ENCODE measurements at regions not wholly inside any gene's neighbourhood (a gene's known extent, or its start where the extent isn't known, plus 50 kb on each side); places are given as distances from the start of the nearest gene placed in this dataset.

DNA sequence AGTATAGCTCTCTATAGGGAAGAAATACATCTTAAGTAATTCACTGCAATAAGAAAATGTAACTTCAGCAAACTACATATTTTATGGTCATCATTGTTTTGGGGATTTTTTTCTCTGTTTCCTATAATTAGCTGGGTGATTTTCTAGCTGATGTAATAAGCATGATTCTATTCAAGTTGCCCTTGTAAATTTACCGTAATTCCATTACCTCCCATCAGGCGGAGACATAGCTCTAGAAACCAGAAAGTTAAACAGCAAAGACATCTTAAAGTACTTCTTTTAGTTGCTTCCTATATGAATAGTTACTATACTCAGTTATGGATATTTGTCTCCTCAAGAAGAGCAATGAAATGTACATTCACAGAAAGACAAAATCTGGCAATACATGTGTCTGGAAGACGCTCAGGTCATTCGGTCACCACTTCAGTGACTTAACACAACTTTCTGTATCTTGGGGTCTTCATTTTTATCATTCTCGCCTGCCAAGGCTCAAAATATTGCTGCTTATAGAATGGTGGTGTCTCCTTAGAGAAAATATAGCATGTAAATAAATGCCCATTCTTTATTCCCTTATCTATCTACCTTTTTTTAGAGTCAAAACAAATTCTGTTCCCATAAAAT is 239.9 kb upstream of the ZC3H12C start:
- peak in 2 of 3 donors; percentile 54 to 84 for DNase-seq (ENCODE audit: low read depth in 2 of 3, low spot score in 2 of 3)

DNA sequence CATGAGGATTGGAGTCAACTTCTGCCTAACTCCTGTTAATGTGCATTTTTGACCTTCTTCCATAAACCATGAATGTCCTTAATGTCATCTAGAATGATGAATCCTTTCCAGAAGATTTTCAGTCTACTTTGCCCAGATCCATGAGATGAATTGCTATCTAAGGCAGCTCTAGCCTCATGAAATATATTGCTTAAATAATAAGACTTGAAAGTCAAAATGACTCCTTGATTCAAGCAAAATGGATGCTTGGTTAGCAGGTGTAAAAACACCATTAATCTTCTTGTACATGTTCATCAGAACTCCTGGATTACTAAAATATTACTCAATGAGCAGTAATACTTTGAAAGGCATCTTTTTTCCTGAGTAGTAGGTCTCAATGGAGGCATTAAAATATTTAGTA is 238.5 kb upstream of the ZC3H12C start:
- DNase-seq (ENCODE audit: low read depth in 2 of 3, low spot score in 2 of 3), result no peak

DNA sequence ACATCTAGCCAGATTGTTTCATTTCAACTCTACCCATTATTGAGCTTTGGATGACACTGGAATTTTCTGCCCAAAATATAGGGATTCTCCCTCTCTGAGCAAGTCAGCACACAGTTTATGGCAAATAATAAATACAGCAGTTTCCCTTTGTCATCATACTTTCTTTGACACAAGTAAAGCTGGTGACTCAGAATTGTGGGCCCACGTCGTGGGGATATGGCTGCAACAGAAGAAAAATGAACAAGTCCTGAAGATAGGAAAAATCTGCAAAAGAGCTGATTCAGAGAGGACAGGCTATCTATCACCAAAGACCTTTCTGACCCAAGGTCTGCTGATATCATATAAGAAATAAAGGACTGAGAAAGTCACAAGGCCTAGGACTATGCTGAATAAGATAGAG is 236.3 kb upstream of the ZC3H12C start:
- no peak for DNase-seq (ENCODE audit: low read depth in 2 of 3, low spot score in 2 of 3)

DNA sequence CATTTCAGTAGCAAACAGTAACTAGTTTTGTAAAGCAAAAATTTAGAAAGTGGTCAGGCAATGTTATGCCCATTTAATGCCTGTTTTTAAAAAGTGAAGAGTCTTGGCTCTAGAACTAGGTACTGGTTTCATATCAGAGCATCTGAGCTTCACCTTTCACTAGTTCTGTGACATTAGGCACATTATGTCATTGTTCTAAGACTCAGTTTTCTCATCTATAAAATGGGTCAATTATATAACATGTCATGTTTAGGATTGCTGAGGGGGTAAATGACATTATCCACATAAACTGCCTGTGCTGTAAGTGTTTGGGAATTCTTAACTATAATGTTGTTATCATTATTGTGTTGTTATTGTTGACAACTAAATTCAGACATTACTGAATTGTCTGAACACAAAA is 235.6 kb upstream of the ZC3H12C start:
- DNase-seq (ENCODE audit: low read depth in 2 of 3, low spot score in 2 of 3), result no peak

DNA sequence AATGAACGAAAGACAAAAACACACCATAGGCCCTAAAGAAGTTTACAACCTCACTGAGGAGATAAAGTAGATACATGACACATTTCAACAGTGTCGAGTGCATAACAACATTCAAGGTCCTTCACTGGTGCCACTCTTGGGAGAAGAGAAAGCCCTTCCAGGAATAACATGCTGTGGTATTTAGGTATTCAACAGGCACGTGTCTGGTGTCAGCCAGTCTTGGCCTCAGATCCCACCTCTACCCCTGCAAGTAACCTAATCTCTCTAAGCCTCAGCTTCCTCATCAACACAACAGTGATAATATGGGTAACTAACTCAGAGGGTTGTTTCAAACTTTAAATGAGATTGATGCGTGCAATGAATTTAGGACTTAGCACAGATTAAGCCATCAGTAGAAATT is 235.0 kb upstream of the ZC3H12C start:
- no peak for DNase-seq (ENCODE audit: low read depth in 2 of 3, low spot score in 2 of 3)

DNA sequence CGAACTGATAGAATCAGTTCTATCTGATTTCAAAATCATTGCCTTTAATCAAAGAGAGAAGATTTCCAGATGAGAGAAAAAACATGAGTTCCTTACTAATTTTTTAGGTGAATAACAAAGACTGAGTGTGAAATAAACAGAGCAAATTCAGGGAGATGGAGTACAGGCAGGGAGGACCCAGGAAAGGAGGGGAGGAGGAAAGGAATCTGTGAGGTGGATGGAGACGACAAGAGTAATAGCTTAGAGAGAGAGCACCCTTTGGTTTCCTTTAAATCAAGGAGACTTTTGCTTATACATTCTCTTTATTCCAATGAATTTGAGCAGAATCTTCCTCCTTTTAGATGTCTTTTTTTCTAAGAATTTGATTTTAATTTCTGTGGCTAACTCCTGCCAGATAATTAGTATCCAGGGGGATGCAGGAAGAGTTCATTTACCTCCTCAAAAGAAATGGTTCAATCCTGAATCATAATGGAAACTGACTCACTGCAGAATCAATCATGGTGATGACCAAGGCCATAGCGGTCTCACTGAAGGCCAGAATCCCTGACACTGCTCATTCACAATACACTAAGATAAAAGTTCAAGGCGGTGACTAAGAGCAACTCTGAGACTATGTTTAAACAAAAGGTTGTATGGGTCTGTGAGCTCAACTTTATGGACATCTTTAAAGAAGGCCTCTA is 234.0 kb upstream of the ZC3H12C start:
- no peak for DNase-seq (ENCODE audit: low read depth in 2 of 3, low spot score in 2 of 3)

DNA sequence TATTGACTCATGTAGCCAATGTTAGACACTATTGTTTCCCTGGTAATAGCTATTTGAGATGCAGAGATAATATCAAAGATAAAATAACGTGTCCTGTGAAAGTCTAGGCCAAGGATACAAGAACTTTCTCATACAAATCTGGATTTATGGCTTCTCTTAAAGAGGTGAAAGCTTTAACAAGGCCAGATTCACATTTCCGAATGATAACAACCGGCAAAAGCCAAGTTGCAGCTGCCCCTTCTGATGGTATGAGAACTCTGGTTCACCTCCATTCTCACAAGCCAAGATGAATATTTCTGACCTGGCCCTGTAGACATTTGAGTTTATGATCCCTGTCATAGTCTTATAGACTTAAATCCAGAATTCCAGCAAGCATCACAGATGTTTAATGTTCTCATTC is 230.4 kb upstream of the ZC3H12C start:
- DNase-seq (ENCODE audit: low read depth in 2 of 3, low spot score in 2 of 3), result no peak

DNA sequence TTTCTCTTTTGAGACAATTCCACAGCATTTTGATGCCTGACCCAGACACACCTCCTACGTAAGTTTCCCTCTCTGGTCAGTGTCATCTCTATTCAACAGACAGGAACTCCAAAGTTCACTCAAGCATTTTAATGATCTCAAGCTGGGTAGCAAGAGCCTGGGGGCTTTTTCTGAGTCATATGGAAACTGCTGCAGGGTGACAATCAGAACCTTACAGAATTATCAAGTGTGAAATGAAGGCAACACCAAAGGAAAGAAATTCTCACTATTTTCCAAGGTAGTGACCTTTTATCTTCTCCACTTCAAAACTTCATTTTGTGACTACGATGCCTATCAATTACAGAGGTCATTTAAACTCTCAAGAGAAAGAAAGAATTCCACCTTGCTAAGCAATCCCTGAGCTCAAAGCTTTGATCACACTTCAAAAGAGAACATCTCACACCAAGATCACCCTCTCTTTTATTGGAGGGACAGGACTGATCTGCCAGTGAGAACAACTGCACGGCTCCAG is 229.0 kb upstream of the ZC3H12C start:
- no peak for DNase-seq (ENCODE audit: low read depth in 2 of 3, low spot score in 2 of 3)

DNA sequence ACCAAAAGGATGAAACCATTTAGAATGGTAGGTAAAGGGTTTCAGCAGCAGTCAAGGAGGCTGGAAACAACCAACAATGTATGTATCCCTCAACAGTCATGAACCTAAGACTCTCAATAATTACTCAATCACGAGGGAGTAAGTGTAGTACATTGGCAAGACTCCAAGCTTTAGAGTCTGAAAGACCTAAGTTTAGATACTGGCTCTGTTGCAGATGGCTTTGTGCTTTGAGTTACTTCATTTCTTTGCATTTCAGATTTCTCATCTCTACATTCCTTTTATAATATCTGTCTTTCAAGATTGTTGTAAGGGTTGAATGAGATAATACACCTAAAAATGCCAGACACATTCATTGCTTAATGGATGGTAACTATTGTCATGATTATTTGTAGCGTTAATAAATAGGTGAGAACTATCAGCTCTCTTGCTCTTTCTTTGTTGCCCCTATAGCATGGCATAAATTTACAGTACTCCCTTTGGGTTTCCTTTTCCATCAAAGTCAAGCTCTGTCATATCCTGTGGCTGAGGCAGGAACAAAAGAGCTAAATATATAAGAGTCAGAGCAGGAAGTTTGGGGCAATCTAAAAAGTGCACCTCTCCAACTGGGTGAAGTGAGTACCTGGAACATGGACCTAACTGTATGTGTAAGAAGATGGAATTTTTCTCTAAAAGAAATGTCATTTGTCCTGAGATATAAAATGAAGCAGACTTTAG is 228.2 kb upstream of the ZC3H12C start:
- DNase-seq (ENCODE audit: low read depth in 2 of 3, low spot score in 2 of 3), result peak in 1 of 3 donors; percentile 6

DNA sequence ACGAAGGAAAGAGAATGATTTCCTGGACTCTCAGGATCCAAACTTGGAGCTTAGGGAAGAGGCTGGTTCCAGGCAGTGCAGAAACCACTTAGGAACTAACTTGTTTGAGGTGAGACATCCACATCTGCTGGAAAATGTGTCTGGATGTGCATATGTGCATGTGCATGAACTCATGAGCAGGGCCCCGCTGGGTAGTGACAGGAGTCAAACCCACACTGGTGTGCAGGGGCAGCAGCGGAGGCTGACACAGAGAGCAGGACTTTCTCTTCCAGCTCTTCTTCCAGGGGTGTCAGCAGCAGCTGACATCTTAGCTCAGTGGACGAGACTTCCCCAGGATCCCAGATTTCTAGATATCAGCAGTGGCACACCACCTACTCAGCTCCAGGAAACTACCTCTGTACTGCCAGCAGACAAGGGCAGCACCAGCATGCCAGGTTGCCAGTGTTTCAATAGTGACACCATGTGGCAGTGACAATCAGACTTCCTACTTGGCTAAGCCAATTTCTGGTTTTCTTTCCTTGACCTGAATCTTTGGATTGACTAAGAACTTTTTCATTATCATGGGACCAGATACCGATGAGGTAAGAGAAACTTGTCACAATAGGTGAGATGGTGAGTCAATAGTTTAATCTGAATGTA is 227.5 kb upstream of the ZC3H12C start:
- DNase-seq (ENCODE audit: low read depth in 2 of 3, low spot score in 2 of 3), result peak in 1 of 3 donors; percentile 23

DNA sequence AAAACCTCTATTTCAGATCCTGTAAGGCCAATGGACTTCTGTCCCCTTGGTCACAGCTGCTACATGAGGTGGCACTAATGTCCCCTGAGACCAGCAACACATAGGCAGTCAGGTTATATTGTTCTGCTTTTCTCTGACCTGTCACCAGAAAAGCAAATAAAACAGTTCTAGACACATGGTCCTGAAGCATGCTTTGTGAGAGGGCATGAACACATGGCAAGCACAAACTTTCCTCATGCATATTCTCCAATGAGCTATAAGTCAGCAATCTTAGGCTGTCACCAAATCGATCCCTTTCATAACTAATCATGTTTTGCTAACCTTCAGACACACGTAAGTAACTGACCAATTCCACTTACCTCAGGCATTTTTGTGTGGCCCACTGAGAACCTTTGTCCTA is 225.4 kb upstream of the ZC3H12C start:
- DNase-seq (ENCODE audit: low read depth in 2 of 3, low spot score in 2 of 3), result no peak

DNA sequence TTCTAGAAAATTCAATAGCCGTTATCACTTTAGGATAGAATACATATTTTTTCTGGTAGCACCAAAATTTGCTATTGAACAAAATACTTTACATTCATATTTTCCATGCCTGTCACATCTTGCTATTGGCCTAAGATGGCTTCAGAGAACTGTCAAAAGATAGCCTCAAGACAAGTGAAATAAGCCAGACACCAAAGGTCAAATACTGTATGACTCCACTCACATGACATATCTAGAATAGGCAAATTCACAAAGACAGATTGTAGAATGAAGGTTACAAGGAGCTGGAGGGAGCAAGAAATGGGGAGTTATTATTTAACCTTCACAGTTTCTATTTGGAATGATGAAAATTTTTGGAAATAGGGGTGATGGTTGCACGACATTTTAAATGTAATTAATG is 223.7 kb upstream of the ZC3H12C start:
- DNase-seq (ENCODE audit: low read depth in 2 of 3, low spot score in 2 of 3), result no peak

DNA sequence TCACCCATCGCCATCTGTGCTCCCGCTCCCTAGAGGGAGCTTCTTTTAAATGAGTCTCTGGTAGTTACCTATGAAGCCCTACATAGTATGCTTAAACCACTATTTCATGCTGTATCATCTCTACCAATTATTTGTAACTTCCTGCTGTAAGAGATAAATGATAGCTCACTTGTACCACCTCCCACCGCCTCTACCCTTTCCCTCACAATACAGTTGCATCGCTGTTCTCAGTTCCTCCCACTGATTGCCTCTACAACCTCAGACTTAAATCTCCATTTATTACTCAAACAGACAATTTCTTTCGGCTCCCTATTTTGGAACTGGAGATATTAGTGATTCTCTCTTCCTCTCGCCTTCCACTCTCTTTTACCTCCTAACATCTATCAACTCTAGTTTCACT is 222.9 kb upstream of the ZC3H12C start:
- DNase-seq (ENCODE audit: low read depth in 2 of 3, low spot score in 2 of 3), result no peak

DNA sequence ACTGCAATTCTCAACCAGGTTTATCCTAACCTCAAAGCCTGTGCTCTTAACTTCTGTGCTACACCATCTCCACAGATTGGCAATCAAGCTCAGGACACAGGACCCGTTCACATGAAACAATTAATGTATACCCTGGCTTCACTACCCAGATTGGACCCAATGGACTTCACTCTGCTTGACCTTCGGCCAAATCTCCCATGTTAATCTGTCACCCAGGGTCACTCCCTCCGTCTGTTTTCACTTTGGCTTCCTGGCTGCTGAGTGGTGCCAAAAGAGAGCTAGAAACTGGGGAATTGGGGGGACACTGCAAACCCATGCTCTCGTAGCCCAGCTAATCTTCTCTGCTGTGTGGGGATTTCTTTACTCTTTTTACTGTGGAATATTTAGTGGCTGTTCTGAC is 216.1 kb upstream of the ZC3H12C start:
- no peak for DNase-seq (ENCODE audit: low read depth in 2 of 3, low spot score in 2 of 3)

DNA sequence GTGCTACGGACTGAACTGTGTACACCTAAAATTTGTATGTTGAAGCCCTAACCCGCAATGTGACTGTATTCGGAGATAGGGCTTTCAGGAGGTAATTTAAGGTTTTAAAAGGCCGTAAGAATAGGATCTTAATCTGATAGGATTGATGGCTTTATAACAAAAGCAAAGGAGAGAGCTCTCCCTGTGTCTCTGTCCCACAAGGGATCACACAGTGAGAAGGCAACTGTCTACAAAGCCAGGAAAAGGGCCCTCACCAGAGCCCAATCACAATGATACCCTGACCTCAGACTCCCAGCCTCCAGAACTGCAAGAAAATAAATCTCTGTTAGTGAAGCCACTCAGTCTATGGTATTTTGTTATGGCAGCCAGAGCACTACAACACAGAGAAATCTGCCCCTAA is 208.7 kb upstream of the ZC3H12C start:
- DNase-seq (ENCODE audit: low read depth in 2 of 3, low spot score in 2 of 3), result no peak

DNA sequence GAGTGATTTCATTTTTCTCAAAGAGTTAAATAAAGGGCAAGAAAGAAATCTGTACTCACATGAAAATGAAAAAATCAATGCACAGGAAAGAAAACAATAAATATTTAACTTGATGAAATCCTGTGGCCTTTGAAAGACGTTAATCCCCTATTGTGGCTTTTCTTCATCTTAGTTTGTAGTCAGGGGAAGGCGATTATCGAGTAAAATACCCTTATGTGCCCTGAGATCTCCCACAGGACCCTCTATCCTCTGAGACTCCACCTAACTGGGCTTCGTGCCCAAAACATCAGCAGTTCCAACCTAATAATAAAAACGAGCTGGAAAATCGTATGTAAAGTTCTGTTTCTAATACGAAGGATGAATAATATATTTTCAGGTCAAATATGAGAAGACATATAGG is 208.2 kb upstream of the ZC3H12C start:
- DNase-seq (ENCODE audit: low read depth in 2 of 3, low spot score in 2 of 3), result no peak

DNA sequence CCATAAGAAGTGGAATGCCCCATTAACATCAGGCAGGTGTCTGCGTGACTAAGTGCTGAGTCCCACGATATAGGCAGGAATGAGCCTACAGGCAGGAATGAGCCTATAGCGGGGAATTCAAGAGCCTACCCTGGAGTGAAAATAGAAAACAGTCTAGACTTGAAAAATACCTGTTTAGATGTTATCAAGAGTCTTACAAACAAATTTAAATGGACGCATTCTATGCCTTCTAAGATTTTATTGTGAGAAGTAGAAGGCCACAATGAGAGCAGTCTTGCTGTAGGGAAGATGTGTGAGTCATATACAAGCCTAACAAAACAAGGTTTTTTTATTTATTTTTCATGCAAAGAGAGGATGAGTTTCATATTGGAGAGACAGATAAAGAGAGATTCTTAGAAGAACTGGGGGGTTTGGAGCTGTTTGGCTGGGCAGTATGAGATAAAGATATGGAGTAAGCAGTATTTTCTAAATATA is 200.8 kb upstream of the ZC3H12C start:
- no peak for DNase-seq (ENCODE audit: low read depth in 2 of 3, low spot score in 2 of 3)

DNA sequence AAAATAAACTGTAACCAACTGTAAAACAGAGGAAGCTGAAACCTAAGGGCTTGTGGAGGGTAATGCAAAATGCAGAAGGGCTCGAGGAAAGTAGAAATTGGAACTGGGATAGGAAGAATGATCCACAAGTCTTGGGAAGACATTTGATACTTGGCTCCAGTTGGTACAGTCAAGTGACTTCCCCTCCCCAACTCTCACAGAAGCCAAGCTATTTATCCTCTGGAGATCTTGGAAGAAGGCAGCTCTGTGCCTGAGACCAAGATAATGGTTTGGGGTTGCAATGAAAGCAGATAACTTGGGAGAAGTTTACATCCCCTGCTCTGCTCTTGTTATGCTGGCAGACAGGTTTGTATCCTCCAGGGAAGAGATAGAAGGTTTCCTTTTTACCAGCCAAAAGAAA is 198.9 kb upstream of the ZC3H12C start:
- DNase-seq (ENCODE audit: low read depth in 2 of 3, low spot score in 2 of 3), result no peak

DNA sequence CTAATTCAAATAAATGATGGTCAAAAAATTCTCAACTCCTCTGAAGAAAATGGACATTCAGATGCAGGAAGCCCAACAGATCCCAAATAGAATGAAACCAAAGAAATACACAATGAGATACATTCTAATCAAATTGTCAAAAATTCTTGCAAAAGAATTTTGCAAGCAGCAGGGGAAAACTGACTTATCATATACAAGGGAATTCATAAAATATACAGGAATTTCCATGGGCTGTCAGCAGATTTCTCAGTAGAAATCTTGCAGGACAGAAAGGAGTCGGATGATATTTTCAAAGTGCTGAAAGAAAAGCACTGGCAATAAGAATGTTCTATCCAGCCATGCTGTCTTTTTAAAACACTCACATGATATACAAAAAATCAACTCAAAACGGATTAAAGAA is 194.6 kb upstream of the ZC3H12C start:
- no peak for DNase-seq (ENCODE audit: low read depth in 2 of 3, low spot score in 2 of 3)

DNA sequence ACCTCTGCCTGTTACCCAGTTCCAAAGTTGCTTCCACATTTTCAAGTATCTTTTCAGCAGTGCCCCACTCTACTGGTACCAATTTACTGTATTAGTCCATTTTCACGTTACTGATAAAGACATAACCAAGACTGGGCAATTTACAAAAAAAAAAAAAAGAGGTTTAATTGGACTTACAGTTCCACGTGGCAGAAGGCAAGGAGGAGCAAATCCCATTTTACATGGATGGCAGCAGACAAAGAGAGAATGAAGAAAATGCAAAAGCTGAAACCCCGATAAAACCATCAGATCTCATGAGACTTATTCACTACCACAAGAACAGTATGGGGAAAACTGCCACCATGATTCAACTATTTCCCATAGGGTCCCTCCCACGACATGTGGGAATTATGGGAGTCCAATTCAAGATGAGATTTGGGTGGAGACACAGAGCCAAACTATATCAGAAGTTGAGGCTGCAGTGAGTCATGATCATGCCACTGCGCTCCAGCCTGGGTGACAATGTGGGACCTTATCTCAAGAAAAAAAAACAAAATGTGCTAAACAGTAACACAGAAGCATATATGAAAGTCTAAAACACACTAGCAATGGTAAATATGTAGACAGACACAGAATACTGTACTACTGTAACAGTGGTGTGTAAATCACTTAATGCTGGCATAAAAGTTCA is 190.3 kb upstream of the ZC3H12C start:
- DNase-seq (ENCODE audit: low read depth in 2 of 3, low spot score in 2 of 3), result no peak

DNA sequence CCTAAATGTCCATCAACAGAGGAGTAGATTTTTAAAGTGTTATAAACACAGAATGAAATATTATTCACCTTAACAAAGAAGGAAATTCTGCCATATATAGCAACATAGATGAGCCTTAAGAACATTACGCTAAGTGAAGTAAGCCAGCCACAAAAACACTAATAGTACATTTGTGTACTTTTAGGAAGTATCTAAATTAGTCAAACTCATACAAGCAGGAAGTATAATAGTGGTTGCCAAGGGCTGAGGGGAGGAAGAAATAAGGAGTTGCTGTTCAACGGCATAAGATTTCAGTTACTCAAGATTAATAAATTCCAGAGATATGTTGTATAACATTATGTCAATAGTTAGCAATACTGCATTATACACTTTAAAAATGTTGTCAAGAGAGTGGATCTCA is 181.7 kb upstream of the ZC3H12C start:
- peak in 1 of 3 donors; percentile 3 for DNase-seq (ENCODE audit: low read depth in 2 of 3, low spot score in 2 of 3)

Measured in hematopoietic multipotent progenitor cell (in vitro differentiated cells).